ENCODE measurements at regions not wholly inside any gene's neighbourhood (a gene's known extent, or its start where the extent isn't known, plus 50 kb on each side); places are given as distances from the start of the nearest gene placed in this dataset.

DNA sequence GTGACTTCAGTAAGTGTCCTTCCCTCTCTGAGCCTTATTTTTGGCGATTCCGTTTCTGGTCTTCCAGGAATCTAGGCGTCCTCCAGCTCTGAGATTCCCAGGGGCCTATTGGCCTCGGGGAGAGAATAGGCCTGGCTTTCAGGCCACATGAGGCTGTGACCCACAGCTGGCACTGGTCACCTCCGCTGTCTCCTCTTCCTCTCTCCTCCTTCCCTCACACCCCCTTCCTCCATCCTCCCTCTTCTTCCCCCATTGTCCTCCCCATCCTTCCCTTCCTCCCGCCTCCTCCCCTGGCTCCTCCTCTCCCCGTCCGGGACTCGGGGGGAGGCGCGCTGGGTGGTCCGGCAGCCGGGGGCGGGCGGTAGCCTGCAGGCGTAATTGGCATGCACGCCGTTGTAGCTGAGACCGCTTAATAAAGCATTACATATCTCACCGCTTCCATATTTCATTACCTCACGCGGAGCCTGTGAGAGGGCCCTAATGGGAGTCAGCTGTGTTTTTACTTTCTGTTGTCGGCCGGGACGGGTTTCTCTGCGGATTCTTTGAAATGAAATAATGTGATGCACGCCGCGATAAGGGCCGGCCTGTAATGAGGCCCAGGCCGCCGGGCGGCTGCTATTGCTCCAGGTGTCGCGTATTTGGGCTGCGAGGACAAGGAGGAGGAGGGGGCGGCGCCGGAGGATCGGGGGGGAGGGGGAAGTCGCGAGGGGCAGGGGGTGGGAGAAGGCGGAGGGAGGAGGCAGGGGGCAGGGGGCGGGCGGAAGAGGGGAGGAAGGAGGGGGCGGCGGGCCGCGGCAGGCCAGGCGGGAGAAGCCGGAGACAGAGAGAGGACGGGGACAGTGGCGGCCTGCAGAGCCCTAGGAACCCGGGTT lies 95.3 kb downstream of the FOXD2 start:
- Histone ChIP-seq H3K9me3 (ENCODE audit: low read length) (peaks cover 10% of the 10 kb centered on the region), H3K27ac (ENCODE audit: low read depth, low read length, poor library complexity, severe bottlenecking) (no peak overlapping the region), H3K79me2 (ENCODE audit: insufficient read depth, low read length) (no peaks in the 10 kb centered on the region), H3K27me3 (ENCODE audit: insufficient read depth, low read length) (no peaks in the 10 kb centered on the region), H3F3A (ENCODE audit: insufficient read depth, low read length) (no peaks in the 10 kb centered on the region), H3K4me1 (ENCODE audit: insufficient read depth, low read length, severe bottlenecking) (no peaks in the 10 kb centered on the region), H2AFZ (ENCODE audit: low read length) (no peak overlapping the region), H3K9ac (ENCODE audit: low read length) (no peak overlapping the region), H3K36me3 (ENCODE audit: insufficient read depth, low read length) (no peaks in the 10 kb centered on the region), H3K4me2 (ENCODE audit: low read length) (no peak overlapping the region), H3K4me3 (ENCODE audit: low read depth, low read length, poor library complexity, severe bottlenecking) (no peak overlapping the region), H3K9me2 (ENCODE audit: low read depth, low read length) (no peaks in the 10 kb centered on the region), H4K20me1 (ENCODE audit: insufficient read depth, low read length) (no peaks in the 10 kb centered on the region)
- TF ChIP-seq, protein P1, sequence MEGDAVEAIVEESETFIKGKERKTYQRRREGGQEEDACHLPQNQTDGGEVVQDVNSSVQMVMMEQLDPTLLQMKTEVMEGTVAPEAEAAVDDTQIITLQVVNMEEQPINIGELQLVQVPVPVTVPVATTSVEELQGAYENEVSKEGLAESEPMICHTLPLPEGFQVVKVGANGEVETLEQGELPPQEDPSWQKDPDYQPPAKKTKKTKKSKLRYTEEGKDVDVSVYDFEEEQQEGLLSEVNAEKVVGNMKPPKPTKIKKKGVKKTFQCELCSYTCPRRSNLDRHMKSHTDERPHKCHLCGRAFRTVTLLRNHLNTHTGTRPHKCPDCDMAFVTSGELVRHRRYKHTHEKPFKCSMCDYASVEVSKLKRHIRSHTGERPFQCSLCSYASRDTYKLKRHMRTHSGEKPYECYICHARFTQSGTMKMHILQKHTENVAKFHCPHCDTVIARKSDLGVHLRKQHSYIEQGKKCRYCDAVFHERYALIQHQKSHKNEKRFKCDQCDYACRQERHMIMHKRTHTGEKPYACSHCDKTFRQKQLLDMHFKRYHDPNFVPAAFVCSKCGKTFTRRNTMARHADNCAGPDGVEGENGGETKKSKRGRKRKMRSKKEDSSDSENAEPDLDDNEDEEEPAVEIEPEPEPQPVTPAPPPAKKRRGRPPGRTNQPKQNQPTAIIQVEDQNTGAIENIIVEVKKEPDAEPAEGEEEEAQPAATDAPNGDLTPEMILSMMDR (IDR thresholded peaks at IDR 0.05; ENCODE audit: low read length) = no peak

DNA sequence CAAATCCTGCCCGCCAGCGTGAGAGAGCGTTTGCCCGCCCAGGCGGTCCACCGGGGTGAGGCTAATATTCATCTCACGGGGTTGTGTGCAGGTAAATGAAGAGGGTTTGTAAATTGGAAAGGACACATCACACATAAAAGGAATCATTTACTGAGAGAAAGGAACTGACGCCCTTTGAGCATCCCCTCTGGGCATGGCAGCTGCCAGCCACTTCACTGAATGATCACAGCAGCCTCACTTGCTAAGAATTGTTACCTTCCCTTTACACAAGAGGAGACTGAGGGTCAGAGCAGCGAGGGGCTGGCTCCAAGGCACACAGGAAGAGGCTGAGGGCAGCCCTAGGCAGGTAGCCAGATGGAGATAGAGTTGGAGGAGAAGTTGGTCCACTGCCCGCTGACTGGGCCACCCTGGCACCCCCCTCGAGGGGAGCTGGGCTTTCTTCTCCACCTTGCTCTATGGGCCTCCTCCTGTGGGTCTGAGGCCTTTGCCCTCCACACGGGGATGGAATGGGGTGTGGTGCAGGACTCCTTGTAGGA lies 96.0 kb downstream of the FOXD2 start:
- H2AFZ ChIP-seq (ENCODE audit: low read length) = no peak overlapping the region
- H3K4me2 ChIP-seq (ENCODE audit: low read length) = no peak overlapping the region
- H3K27me3 ChIP-seq (ENCODE audit: insufficient read depth, low read length) = no peaks in the 10 kb centered on the region
- no peaks in the 10 kb centered on the region for H3F3A ChIP-seq (ENCODE audit: insufficient read depth, low read length)
- H4K20me1 ChIP-seq (ENCODE audit: insufficient read depth, low read length) = no peaks in the 10 kb centered on the region
- H3K4me1 ChIP-seq (ENCODE audit: insufficient read depth, low read length, severe bottlenecking) = no peaks in the 10 kb centered on the region
- H3K9me2 ChIP-seq (ENCODE audit: low read depth, low read length) = no peaks in the 10 kb centered on the region
- H3K27ac ChIP-seq (ENCODE audit: low read depth, low read length, poor library complexity, severe bottlenecking) = no peak overlapping the region
- peaks cover 10% of the 10 kb centered on the region for H3K9me3 ChIP-seq (ENCODE audit: low read length)
- no peak overlapping the region for H3K9ac ChIP-seq (ENCODE audit: low read length)
- H3K4me3 ChIP-seq (ENCODE audit: low read depth, low read length, poor library complexity, severe bottlenecking) = no peak overlapping the region
- no peaks in the 10 kb centered on the region for H3K36me3 ChIP-seq (ENCODE audit: insufficient read depth, low read length)
- H3K79me2 ChIP-seq (ENCODE audit: insufficient read depth, low read length) = no peaks in the 10 kb centered on the region
- TF ChIP-seq, protein P1 (IDR thresholded peaks at IDR 0.05; ENCODE audit: low read length) = no peak
- TF ChIP-seq EZH2 (IDR thresholded peaks at IDR 0.05; ENCODE audit: borderline replicate concordance, low read length) = no peak

DNA sequence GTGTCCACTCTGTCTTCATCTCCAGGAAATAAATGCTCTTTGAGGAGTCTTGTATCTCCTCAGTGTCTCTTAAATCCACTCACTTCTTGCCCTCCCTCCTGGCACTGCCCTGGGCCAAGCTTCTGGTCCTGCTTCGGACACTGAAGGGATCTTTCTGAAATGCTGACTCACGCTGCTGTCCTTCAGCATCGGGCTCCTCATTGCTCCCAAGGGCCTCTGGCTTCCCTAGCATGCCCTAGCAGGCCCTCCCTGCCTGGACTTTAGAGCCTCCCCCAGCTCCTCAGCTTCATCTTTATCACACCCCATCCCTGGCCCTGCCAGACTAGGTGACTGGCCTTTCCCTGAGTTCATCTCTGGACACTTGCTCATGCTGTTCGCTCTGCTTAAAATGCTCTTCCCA lies 96.6 kb downstream of the FOXD2 start:
- no peaks in the 10 kb centered on the region for H3F3A ChIP-seq (ENCODE audit: insufficient read depth, low read length)
- H3K36me3 ChIP-seq (ENCODE audit: insufficient read depth, low read length) = no peaks in the 10 kb centered on the region
- no peak overlapping the region for H3K9ac ChIP-seq (ENCODE audit: low read length)
- H3K4me2 ChIP-seq (ENCODE audit: low read length) = no peak overlapping the region
- no peak overlapping the region for H3K4me3 ChIP-seq (ENCODE audit: low read depth, low read length, poor library complexity, severe bottlenecking)
- no peak for TF ChIP-seq EZH2 (IDR thresholded peaks at IDR 0.05; ENCODE audit: borderline replicate concordance, low read length)
- TF ChIP-seq, protein P1 (IDR thresholded peaks at IDR 0.05; ENCODE audit: low read length) = no peak
- H3K27ac ChIP-seq (ENCODE audit: low read depth, low read length, poor library complexity, severe bottlenecking) = no peak overlapping the region
- no peaks in the 10 kb centered on the region for H3K27me3 ChIP-seq (ENCODE audit: insufficient read depth, low read length)
- no peaks in the 10 kb centered on the region for H4K20me1 ChIP-seq (ENCODE audit: insufficient read depth, low read length)
- no peaks in the 10 kb centered on the region for H3K79me2 ChIP-seq (ENCODE audit: insufficient read depth, low read length)
- H3K9me2 ChIP-seq (ENCODE audit: low read depth, low read length) = no peaks in the 10 kb centered on the region
- H3K9me3 ChIP-seq (ENCODE audit: low read length) = peaks cover 4% of the 10 kb centered on the region
- no peaks in the 10 kb centered on the region for H3K4me1 ChIP-seq (ENCODE audit: insufficient read depth, low read length, severe bottlenecking)
- H2AFZ ChIP-seq (ENCODE audit: low read length) = no peak overlapping the region

Measured in OCI-LY1 (cell line).